CD4-positive, alpha-beta T cell treated with Interleukin-17A for 1 hour (primary cell): ENCODE measurements at regions not wholly inside any gene's neighbourhood (a gene's known extent, or its start where the extent isn't known, plus 50 kb on each side); places are given as distances from the start of the nearest gene placed in this dataset.

Experiments
- DNase-seq: peaks from one replicate; pipeline ENCODE4 v3.0.0-alpha.2; 2020

- DNase-seq, result no peak
These were observed 174.3 kb upstream of the CCND2 start for GRCh38 chr12:4099276-4099675.

DNA sequence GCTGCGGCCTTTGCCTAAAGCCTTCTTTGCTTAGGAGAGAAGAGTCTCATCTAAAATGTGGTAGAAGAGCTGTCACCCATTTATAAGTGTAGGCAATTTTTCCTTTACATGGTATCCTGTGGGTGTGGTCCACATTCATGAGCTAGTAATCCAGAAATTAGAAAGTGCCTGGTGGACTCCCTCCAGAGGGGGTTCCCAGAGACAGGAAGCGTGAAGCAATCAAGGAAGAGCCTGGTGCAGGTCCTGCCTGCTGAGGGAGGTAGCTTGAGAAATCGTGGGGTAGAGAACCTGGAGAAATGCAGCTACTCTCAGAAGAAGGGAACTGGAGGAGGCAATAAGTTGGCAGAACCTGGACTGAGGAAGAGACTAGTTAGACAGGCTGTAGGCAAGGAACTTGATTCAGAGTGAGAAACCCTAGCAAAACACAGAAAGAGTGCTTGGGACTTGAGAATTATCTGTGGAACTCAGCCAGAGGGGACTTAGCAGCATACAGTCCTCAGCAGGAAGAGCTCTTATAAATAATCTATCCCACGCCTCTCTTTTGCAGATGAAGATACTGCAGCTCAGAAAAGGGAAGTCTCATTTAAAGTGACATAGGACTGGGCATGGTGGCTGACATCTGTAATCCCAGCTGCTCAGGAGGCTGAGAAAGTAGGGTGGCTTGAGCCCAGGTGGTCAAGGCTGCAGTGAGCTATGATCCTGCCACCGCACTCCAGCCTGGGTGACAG lies 182.4 kb upstream of the CCND2 start:
- no peak for DNase-seq

- DNase-seq, result no peak
These were observed 183.6 kb upstream of the CCND2 start for GRCh38 chr12:4089956-4090355.

GRCh38 chr12:4089121-4089606 lies 184.4 kb upstream of the CCND2 start:
- no peak for DNase-seq

GRCh38 chr12:4088451-4088850 lies 185.1 kb upstream of the CCND2 start:
- no peak for DNase-seq

GRCh38 chr12:4086481-4086880 lies 187.1 kb upstream of the CCND2 start:
- no peak for DNase-seq

DNA sequence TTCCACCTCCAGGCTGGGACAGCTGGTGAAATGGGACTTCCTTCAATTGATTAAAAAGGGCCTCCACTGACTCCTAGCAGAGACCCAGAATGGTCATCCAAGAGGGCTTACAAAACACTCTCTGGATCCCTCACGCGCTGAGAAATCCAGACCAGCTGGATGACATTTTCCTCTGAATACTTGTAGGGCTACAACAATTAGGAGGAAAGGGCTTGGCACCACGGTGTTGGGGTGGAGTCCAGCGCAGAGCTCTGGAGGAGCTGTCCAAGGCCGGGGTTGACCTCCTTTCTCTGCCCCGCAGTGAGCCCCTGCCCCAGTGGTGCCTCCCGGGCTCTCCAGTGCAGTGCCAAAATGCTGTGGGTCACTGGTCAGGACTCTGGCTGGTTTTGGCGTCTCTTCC lies 189.0 kb upstream of the CCND2 start:
- no peak for DNase-seq

- DNase-seq, result no peak
These were observed 190.7 kb upstream of the CCND2 start for GRCh38 chr12:4082809-4083403.

DNA sequence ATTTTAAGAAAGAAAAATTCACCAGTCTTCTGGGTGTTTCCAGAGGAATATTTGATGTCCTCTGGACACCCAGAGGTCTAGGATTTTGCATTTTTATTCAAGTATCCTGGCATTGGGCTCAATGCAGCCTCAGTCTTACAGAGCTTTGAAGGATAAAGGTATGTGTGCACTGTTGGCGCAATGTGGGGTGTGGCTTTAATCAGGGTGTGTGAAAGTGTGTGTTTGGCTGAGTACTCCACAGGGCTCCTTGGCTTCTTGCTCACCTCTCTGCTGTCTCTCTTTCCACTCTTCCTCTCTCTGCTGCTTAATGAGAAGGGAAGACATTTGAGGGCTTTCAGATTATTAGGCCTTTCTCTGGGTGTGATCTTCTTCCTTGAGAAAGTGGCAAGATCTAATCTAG lies 193.3 kb upstream of the CCND2 start:
- no peak for DNase-seq

DNA sequence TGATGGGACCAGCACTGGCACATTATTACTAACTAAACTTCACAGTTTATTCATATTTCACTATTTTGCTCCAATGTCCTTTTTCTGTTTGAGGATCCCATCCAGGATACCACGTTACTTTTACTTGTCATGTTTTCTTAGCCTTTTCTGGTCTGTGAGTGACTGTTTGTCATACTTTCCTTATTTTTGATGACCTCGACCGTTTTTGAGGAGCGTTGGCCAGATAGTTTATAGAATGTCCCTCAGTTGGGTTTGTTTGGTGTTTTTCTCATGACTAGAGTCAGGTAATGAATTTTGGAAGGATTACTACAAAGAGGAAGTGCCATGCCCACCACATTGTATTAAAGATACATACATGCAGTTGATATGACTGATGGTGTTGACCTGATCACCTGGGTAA lies 199.4 kb upstream of the CCND2 start:
- DNase-seq, result no peak

- no peak for DNase-seq
These were observed 196.4 kb upstream of the PARP11 start for GRCh38 chr12:4069670-4070010.

GRCh38 chr12:4068981-4069669 lies 195.9 kb upstream of the PARP11 start:
- DNase-seq, result no peak

DNA sequence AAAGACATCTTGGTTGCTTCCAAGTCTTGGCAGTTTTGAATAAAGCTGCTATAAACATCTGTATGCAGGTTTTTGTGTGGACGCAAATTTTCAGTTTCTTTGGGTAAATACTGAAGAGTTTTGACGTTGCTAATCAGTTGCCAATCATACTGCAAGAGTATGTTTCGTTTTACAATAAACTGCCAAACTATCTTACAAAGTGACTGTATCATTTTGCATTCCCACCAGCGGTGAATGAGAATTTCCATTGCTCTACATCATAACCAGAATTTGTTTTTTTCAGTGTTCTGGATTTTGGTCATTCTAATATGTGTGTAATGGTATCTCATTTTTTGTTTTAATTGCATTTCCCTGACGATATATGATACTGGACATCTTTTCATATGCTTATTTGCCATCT lies 190.8 kb upstream of the PARP11 start:
- DNase-seq, result no peak

- DNase-seq, result no peak
These were observed 186.8 kb upstream of the PARP11 start for GRCh38 chr12:4059898-4060568.

DNA sequence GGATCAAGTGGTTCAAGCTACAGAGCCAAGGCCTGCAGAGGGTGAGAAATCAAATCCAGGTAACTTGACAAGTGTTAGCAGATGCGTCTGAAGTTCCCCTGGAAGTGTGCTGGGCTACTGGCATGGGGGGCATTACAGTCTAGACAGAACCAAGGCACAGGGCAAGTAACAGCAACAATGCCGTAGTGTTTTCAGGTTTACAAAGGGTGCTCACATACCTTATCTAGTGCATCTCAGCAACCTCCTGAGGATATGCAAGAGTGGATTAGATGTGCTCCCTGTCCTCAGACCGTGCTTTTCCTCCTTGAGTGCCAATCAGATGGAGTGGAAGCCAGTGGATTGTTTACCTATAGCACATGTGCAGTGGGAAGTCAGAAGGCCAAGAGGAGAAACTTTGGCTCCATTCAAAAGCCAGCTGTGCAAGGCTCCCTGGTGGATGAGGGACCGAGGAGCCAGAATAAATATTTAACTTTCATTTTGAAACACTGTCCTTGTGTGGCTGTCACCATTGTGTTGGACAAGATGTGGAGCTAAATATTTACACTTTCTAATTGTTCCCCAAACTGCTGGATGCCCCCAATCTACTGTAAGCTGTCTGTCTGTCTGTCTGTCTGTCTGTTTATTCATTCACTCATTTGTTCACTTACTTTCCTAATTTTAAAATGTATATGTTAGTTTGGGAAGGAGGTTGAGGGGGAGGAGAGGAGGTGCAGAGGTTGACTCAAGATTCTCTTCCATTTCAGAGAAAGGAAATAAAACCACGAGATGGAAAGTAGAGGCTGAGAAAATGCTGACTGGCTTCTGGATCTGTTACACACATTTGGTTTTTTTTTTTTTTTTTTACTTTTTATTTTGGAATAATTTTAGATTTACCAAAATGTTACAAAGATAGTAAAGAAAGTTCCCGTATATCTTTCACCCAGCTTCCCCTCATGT lies 184.0 kb upstream of the PARP11 start:
- DNase-seq, result no peak

DNA sequence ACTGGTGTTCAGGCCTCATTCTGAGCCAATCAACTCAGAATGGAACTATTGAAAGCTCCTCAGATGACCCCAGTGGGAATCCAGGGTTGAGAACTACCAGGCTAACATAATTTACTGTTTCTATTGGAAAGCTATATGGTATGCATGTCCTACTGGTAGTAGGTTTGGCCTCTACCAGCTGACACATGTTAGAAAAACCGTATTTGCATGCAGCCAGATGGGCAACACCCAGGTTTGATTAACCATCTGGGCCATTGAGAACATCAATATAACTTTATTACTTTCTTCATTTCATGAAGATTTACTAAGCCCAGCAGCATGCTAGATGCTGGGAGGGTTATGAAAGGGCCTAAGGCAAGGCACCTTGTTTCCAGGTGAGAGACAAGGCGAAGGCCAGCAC lies 181.4 kb upstream of the PARP11 start:
- no peak for DNase-seq

- no peak for DNase-seq
These were observed 179.5 kb upstream of the PARP11 start for GRCh38 chr12:4052691-4053090.

DNA sequence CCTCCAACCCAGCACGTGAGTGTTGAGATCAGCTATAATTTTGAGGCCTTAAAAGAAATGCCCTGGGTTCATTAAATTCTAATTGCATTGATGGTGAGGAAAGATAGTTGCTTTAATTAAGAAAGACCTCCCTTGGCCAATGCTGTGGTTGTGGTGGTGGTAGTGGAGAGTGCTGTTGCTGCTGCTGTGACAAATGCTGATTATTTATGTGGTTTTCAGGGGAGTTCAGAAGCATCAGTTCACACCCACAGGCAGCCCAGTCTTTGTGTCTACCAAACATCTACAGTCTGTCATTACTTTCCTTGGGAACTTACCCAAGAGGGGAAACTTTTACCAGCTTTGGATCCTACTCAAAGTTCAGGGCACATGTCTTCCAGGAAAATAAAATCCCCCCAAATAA lies 178.4 kb upstream of the PARP11 start:
- no peak for DNase-seq

DNA sequence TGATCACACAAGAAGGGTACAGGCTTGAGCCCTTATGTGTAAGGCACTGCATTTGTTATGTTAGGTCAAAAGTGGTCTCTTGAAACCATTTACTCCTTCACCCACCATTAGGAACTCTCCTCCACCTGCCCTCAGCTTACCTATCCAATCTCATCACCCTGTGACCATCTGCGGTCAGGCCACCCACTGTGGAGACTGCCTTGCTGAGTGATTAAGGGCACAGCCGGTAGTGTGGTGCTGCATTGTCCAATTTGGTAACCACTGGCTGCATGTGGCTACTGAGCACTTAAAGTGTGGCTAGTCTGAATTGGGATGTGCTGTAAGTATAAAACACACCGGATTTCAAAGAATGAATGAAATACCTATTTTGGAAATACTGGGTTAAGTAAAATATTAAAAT lies 177.1 kb upstream of the PARP11 start:
- DNase-seq, result no peak

DNA sequence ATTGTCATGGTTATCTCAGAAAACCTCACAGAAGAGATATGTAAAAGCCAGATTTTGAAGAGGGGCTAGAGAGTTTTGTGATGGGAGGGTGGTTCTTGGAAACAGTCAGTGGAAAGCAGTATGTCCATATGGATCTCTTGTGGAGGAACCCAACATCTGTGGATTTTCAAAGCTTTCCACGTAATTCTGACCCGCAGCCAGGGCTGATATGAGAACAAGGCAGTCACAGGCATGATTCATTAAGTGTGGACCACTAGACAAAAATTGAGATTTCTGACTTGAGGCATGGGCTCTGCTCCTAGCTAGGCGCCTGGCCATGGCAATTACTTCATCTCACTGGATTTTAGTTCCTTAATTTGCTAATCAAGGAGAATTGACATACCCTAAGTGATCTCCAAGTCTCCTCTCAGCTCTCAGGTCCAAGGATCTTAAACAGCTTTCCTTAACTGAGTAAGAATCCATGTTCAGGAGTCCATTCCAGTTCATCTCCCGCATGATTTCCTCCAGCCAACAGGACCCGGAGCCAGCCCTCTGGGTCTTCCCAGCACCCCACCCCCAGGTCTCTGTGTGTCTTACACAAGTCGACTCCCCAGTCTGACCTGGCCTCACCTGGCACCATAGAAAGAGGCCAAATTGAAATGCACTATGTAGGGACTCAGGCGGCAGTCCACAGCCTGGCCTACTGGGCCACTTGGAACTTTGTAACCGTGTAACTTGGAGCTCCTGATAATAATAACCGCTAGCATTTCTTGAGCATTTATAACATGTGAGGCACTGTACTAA lies 176.3 kb upstream of the PARP11 start:
- no peak for DNase-seq

- no peak for DNase-seq
These were observed 174.2 kb upstream of the PARP11 start for GRCh38 chr12:4047421-4047820.

- DNase-seq, result no peak
These were observed 173.3 kb upstream of the PARP11 start for GRCh38 chr12:4046495-4046840.
